ENCODE measurements at regions not wholly inside any gene's neighbourhood (a gene's known extent, or its start where the extent isn't known, plus 50 kb on each side); places are given as distances from the start of the nearest gene placed in this dataset.
A peak's percentile ranks its signal among the peaks of the same experiment; 100 is the strongest.

- no peak overlapping the region for H3K4me3 ChIP-seq (ENCODE audit: low read depth, low read length)
- TF ChIP-seq CTCF (IDR thresholded peaks at IDR 0.05; ENCODE audit: insufficient read depth, low read depth, low read length, missing control alignments): no peak
- DNase-seq (ENCODE audit: low read depth): no peak
Observed at GRCh38 chr10:131626274-131626673, 274.5 kb upstream of the PPP2R2D start.

GRCh38 chr10:131629026-131629770 is 271.6 kb upstream of the PPP2R2D start:
- no peak for TF ChIP-seq CTCF (IDR thresholded peaks at IDR 0.05; ENCODE audit: insufficient read depth, low read depth, low read length, missing control alignments)
- H3K4me3 ChIP-seq (ENCODE audit: low read depth, low read length): no peak overlapping the region
- DNase-seq (ENCODE audit: low read depth): no peak

GRCh38 chr10:131630772-131631258 is 270.0 kb upstream of the PPP2R2D start:
- H3K4me3 ChIP-seq (ENCODE audit: low read depth, low read length): no peak overlapping the region
- TF ChIP-seq CTCF (IDR thresholded peaks at IDR 0.05; ENCODE audit: insufficient read depth, low read depth, low read length, missing control alignments): no peak
- DNase-seq (ENCODE audit: low read depth): no peak

- no peak overlapping the region for H3K4me3 ChIP-seq (ENCODE audit: low read depth, low read length)
- no peak for DNase-seq (ENCODE audit: low read depth)
- no peak for TF ChIP-seq CTCF (IDR thresholded peaks at IDR 0.05; ENCODE audit: insufficient read depth, low read depth, low read length, missing control alignments)
Observed at GRCh38 chr10:131631619-131632018, 269.2 kb upstream of the PPP2R2D start.

DNA sequence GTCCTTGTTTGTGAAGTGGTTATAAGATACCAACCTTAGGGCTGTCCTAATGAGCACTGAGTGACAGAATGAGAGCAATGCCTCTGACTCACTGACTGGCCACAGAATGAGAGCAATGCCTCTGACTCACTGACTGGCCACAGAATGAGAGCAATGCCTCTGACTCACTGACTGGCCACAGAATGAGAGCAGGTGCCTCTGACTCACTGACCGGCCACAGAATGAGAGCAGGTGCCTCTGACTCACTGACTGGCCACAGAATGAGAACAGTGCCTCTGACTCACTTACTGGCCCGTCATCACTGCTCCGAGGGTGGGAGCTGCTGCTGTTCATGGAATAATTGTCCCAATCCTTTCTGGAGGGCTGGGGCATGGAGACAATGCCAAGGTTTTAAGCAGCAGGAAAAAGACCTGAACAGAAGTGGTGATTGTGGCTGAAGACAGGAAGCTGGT is 265.2 kb upstream of the PPP2R2D start:
- DNase-seq (ENCODE audit: low read depth): peak; percentile 26

DNA sequence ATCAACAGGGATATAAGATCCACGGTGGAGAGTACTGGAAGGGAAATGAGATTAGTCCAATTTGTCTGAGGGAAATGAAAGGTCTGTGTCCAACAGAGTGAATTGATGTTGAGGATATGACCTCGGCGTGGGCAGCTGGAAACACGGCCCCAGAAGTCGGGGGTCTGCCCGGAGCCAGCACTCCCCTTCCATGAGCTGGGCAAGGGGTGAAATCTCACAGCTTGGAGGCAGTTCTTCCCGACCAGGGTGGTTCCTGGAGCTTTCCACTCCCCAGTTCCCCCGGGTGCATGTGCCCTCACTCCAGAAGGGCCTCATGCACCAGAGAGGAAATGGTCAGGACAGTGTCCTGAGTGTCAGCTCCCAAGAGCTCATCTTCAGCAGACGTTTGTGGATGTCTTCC is 264.7 kb upstream of the PPP2R2D start:
- no peak for DNase-seq (ENCODE audit: low read depth)
- TF ChIP-seq CTCF (IDR thresholded peaks at IDR 0.05; ENCODE audit: insufficient read depth, low read depth, low read length, missing control alignments): no peak
- H3K4me3 ChIP-seq (ENCODE audit: low read depth, low read length): no peak overlapping the region

More for the DNA sequence above, 265.2 kb upstream of the PPP2R2D start:
- no peak overlapping the region for H3K4me3 ChIP-seq (ENCODE audit: low read depth, low read length)
- no peak for TF ChIP-seq CTCF (IDR thresholded peaks at IDR 0.05; ENCODE audit: insufficient read depth, low read depth, low read length, missing control alignments)
